ENCODE measurements at regions not wholly inside any gene's neighbourhood (a gene's known extent, or its start where the extent isn't known, plus 50 kb on each side); places are given as distances from the start of the nearest gene placed in this dataset.
A peak's percentile ranks its signal among the peaks of the same experiment; 100 is the strongest.

GRCh38 chr2:147657086-147658000, 187.5 kb upstream of the ACVR2A start:
- no peak for DNase-seq
- no CpG with 5 or more reads among the region's 2 CpGs for WGBS (ENCODE audit: insufficient coverage)
- Histone ChIP-seq H3K4me1 (ENCODE audit: control insufficient read depth, insufficient read depth, low read length) (no peaks in the 10 kb centered on the region), H3K27ac (ENCODE audit: low read length) (no peak overlapping the region), H3K27me3 (ENCODE audit: control insufficient read depth, insufficient read depth, low read length) (no peaks in the 10 kb centered on the region), H3K36me3 (ENCODE audit: control insufficient read depth, insufficient read depth, low read length) (no peaks in the 10 kb centered on the region), H3K4me3 (ENCODE audit: low read length) (no peak overlapping the region), H3K9me3 (replicated peaks; ENCODE audit: control insufficient read depth, low read depth, low read length) (no peaks in the 10 kb centered on the region)

DNA sequence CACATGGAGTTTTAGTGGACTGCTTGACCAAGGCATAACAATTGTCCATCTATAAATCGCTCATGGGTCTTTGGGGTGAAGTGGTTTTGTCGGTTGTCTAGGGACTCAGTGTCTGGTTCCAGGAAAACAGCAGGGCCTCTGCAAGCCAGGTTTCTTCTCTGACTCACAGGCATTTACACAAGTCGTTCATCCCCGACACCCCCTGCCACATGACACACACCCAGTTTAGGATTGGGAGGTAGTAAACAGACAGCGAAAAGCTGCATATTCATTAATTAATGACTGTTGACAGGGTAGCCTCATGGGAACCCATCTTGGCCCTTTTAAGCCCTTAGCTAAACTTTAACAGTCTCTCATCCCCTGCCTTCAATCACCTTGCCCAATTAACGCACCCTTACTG, 194.8 kb upstream of the ACVR2A start:
- Histone ChIP-seq H3K27me3 (ENCODE audit: control insufficient read depth, insufficient read depth, low read length) (no peaks in the 10 kb centered on the region), H3K36me3 (ENCODE audit: control insufficient read depth, insufficient read depth, low read length) (no peaks in the 10 kb centered on the region), H3K27ac (ENCODE audit: low read length) (no peak overlapping the region), H3K4me3 (ENCODE audit: low read length) (no peak overlapping the region), H3K9me3 (replicated peaks; ENCODE audit: control insufficient read depth, low read depth, low read length) (no peaks in the 10 kb centered on the region), H3K4me1 (ENCODE audit: control insufficient read depth, insufficient read depth, low read length) (no peaks in the 10 kb centered on the region)
- 100% methylated on average over 3 of the region's 6 CpGs for WGBS (ENCODE audit: insufficient coverage)
- no peak for DNase-seq

DNA sequence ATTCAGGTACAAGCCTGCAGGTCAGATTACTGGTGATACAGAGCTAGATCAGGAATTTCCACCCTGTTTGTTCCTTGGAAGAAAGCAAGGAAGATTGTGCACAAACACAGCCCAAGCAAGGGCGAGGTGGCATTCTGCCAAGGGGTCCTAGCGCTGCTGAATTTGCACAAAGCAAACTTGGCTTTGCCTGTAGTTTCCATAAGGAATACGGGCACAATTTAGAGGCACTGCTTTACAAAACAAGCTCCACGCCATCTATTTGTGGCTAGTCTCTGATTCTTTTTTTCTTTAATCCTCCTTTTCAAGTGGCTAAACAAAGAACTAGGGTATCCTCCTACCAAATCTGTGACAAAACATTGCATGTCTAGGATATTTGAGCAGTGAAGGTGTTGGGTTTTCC, 195.5 kb upstream of the ACVR2A start:
- H3K36me3 ChIP-seq (ENCODE audit: control insufficient read depth, insufficient read depth, low read length): no peaks in the 10 kb centered on the region
- WGBS (ENCODE audit: insufficient coverage): 67% methylated on average over 2 of the region's 4 CpGs
- no peak overlapping the region for H3K4me3 ChIP-seq (ENCODE audit: low read length)
- H3K4me1 ChIP-seq (ENCODE audit: control insufficient read depth, insufficient read depth, low read length): no peaks in the 10 kb centered on the region
- H3K27ac ChIP-seq (ENCODE audit: low read length): no peak overlapping the region
- no peaks in the 10 kb centered on the region for H3K27me3 ChIP-seq (ENCODE audit: control insufficient read depth, insufficient read depth, low read length)
- DNase-seq: no peak
- H3K9me3 ChIP-seq (replicated peaks; ENCODE audit: control insufficient read depth, low read depth, low read length): no peaks in the 10 kb centered on the region

- DNase-seq: no peak
- no CpG with 5 or more reads among the region's 3 CpGs for WGBS (ENCODE audit: insufficient coverage)
- Histone ChIP-seq H3K9me3 (replicated peaks; ENCODE audit: control insufficient read depth, low read depth, low read length) (no peaks in the 10 kb centered on the region), H3K36me3 (ENCODE audit: control insufficient read depth, insufficient read depth, low read length) (no peaks in the 10 kb centered on the region), H3K27ac (ENCODE audit: low read length) (no peak overlapping the region), H3K27me3 (ENCODE audit: control insufficient read depth, insufficient read depth, low read length) (no peaks in the 10 kb centered on the region), H3K4me1 (ENCODE audit: control insufficient read depth, insufficient read depth, low read length) (no peaks in the 10 kb centered on the region), H3K4me3 (ENCODE audit: low read length) (no peak overlapping the region)
Measured at GRCh38 chr2:147648471-147648870, 196.4 kb upstream of the ACVR2A start.

- no peaks in the 10 kb centered on the region for H3K4me1 ChIP-seq (ENCODE audit: control insufficient read depth, insufficient read depth, low read length)
- H3K9me3 ChIP-seq (replicated peaks; ENCODE audit: control insufficient read depth, low read depth, low read length): no peaks in the 10 kb centered on the region
- H3K4me3 ChIP-seq (ENCODE audit: low read length): no peak overlapping the region
- WGBS (ENCODE audit: insufficient coverage): 100% methylated on average over 1 of the region's 3 CpGs
- no peak overlapping the region for H3K27ac ChIP-seq (ENCODE audit: low read length)
- H3K27me3 ChIP-seq (ENCODE audit: control insufficient read depth, insufficient read depth, low read length): no peaks in the 10 kb centered on the region
- DNase-seq: no peak
- no peaks in the 10 kb centered on the region for H3K36me3 ChIP-seq (ENCODE audit: control insufficient read depth, insufficient read depth, low read length)
Measured at GRCh38 chr2:147647816-147648215, 197.0 kb upstream of the ACVR2A start.

GRCh38 chr2:147646818-147647468, 197.9 kb upstream of the ACVR2A start:
- Histone ChIP-seq H3K36me3 (ENCODE audit: control insufficient read depth, insufficient read depth, low read length) (no peaks in the 10 kb centered on the region), H3K27ac (ENCODE audit: low read length) (no peak overlapping the region), H3K4me1 (ENCODE audit: control insufficient read depth, insufficient read depth, low read length) (no peaks in the 10 kb centered on the region), H3K9me3 (replicated peaks; ENCODE audit: control insufficient read depth, low read depth, low read length) (no peaks in the 10 kb centered on the region), H3K4me3 (ENCODE audit: low read length) (no peak overlapping the region), H3K27me3 (ENCODE audit: control insufficient read depth, insufficient read depth, low read length) (no peaks in the 10 kb centered on the region)
- WGBS (ENCODE audit: insufficient coverage): 56% methylated on average over 5 of the region's 7 CpGs
- peak; percentile 11 for DNase-seq

- H3K27ac ChIP-seq (ENCODE audit: low read length): no peak overlapping the region
- H3K4me1 ChIP-seq (ENCODE audit: control insufficient read depth, insufficient read depth, low read length): no peaks in the 10 kb centered on the region
- 29% methylated on average over 1 of the region's 4 CpGs for WGBS (ENCODE audit: insufficient coverage)
- no peaks in the 10 kb centered on the region for H3K9me3 ChIP-seq (replicated peaks; ENCODE audit: control insufficient read depth, low read depth, low read length)
- DNase-seq: no peak
- H3K4me3 ChIP-seq (ENCODE audit: low read length): no peak overlapping the region
- no peaks in the 10 kb centered on the region for H3K36me3 ChIP-seq (ENCODE audit: control insufficient read depth, insufficient read depth, low read length)
- no peaks in the 10 kb centered on the region for H3K27me3 ChIP-seq (ENCODE audit: control insufficient read depth, insufficient read depth, low read length)
Measured at GRCh38 chr2:147644491-147644890, 200.3 kb upstream of the ACVR2A start.

GRCh38 chr2:147642765-147643164, 202.1 kb upstream of the ACVR2A start:
- 89% methylated on average over 2 of the region's 3 CpGs for WGBS (ENCODE audit: insufficient coverage)
- DNase-seq: no peak
- Histone ChIP-seq H3K4me1 (ENCODE audit: control insufficient read depth, insufficient read depth, low read length) (no peaks in the 10 kb centered on the region), H3K9me3 (replicated peaks; ENCODE audit: control insufficient read depth, low read depth, low read length) (no peaks in the 10 kb centered on the region), H3K27me3 (ENCODE audit: control insufficient read depth, insufficient read depth, low read length) (no peaks in the 10 kb centered on the region), H3K4me3 (ENCODE audit: low read length) (no peak overlapping the region), H3K36me3 (ENCODE audit: control insufficient read depth, insufficient read depth, low read length) (no peaks in the 10 kb centered on the region), H3K27ac (ENCODE audit: low read length) (no peak overlapping the region)

DNA sequence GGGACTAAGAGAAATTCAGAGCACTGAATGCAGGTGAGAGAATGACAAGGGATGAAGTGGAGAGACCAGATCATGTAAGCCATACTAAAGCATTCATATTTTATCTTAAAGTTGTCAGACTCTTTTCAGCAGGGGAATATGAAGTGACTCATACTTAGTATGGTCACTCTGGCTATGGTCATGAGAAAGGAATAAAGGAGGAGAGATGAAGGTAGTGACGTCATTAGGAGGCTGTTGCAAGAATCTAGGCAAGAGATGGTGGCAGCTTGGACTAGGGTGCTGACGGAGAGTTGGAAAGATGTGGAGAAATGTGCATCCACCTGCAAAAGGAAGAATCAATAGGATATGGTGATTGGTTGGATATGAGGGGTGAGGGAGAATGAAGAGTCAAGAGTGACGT, 203.2 kb upstream of the ACVR2A start:
- no peak for DNase-seq
- no peaks in the 10 kb centered on the region for H3K36me3 ChIP-seq (ENCODE audit: control insufficient read depth, insufficient read depth, low read length)
- H3K4me1 ChIP-seq (ENCODE audit: control insufficient read depth, insufficient read depth, low read length): no peaks in the 10 kb centered on the region
- WGBS (ENCODE audit: insufficient coverage): 52% methylated on average over 2 of the region's 3 CpGs
- H3K4me3 ChIP-seq (ENCODE audit: low read length): no peak overlapping the region
- no peaks in the 10 kb centered on the region for H3K27me3 ChIP-seq (ENCODE audit: control insufficient read depth, insufficient read depth, low read length)
- no peak overlapping the region for H3K27ac ChIP-seq (ENCODE audit: low read length)
- no peaks in the 10 kb centered on the region for H3K9me3 ChIP-seq (replicated peaks; ENCODE audit: control insufficient read depth, low read depth, low read length)

- Histone ChIP-seq H3K4me1 (ENCODE audit: control insufficient read depth, insufficient read depth, low read length) (peaks cover 12% of the 10 kb centered on the region), H3K27me3 (ENCODE audit: control insufficient read depth, insufficient read depth, low read length) (no peaks in the 10 kb centered on the region), H3K36me3 (ENCODE audit: control insufficient read depth, insufficient read depth, low read length) (no peaks in the 10 kb centered on the region), H3K27ac (ENCODE audit: low read length) (no peak overlapping the region), H3K9me3 (replicated peaks; ENCODE audit: control insufficient read depth, low read depth, low read length) (no peaks in the 10 kb centered on the region), H3K4me3 (ENCODE audit: low read length) (no peak overlapping the region)
- DNase-seq: no peak
- no CpG with 5 or more reads among the region's 2 CpGs for WGBS (ENCODE audit: insufficient coverage)
Measured at GRCh38 chr2:147639891-147640290, 204.9 kb upstream of the ACVR2A start.

Measured in muscle of leg (tissue), 3 donors.